NCI-H226 (cell line): ENCODE measurements at regions not wholly inside any gene's neighbourhood (a gene's known extent, or its start where the extent isn't known, plus 50 kb on each side); places are given as distances from the start of the nearest gene placed in this dataset.
"Not testable (repeated sequence)": the region's sequence is repeated elsewhere in the genome, so short reads cannot be mapped to it uniquely, and the experiment has no call there.

ENCODE experiments used
- DNase-seq: peaks from one replicate; pipeline ENCODE4 v3.0.0-alpha.2; 2015

GRCh38 chr1:243074224-243074623 is 180.9 kb downstream of the CEP170 start:
- DNase-seq: not testable (repeated sequence)

GRCh38 chr1:243067056-243067455 is 188.0 kb downstream of the CEP170 start:
- not testable (repeated sequence) for DNase-seq

- not testable (repeated sequence) for DNase-seq
These were observed 193.1 kb downstream of the CEP170 start for GRCh38 chr1:243061965-243062364.

GRCh38 chr1:243055510-243055909 is 199.6 kb downstream of the CEP170 start:
- DNase-seq: not testable (repeated sequence)

- not testable (repeated sequence) for DNase-seq
These were observed 200.0 kb downstream of the CEP170 start for GRCh38 chr1:243055091-243055490.

GRCh38 chr1:243054681-243055080 is 200.4 kb downstream of the CEP170 start:
- not testable (repeated sequence) for DNase-seq

GRCh38 chr1:243053048-243053447 is 202.0 kb downstream of the CEP170 start:
- DNase-seq: not testable (repeated sequence)

GRCh38 chr1:243050613-243051012 is 204.5 kb downstream of the CEP170 start:
- not testable (repeated sequence) for DNase-seq

GRCh38 chr1:243049716-243050115 is 205.4 kb downstream of the CEP170 start:
- not testable (repeated sequence) for DNase-seq

GRCh38 chr1:243021365-243021764 is 233.7 kb downstream of the CEP170 start:
- not testable (repeated sequence) for DNase-seq

GRCh38 chr1:243019030-243019635 is 235.9 kb downstream of the CEP170 start:
- DNase-seq: not testable (repeated sequence)

- not testable (repeated sequence) for DNase-seq
These were observed 244.4 kb downstream of the CEP170 start for GRCh38 chr1:243010719-243011118.

GRCh38 chr1:243001003-243001402 is 254.1 kb downstream of the CEP170 start:
- not testable (repeated sequence) for DNase-seq

GRCh38 chr1:242992776-242993175 is 262.3 kb downstream of the CEP170 start:
- DNase-seq: not testable (repeated sequence)

GRCh38 chr1:242985096-242985495 is 270.0 kb downstream of the CEP170 start:
- not testable (repeated sequence) for DNase-seq

- not testable (repeated sequence) for DNase-seq
These were observed 281.7 kb downstream of the CEP170 start for GRCh38 chr1:242973341-242973740.

GRCh38 chr1:242966892-242967291 is 288.2 kb downstream of the CEP170 start:
- no peak for DNase-seq

GRCh38 chr1:242959397-242959796 is 295.7 kb downstream of the CEP170 start:
- DNase-seq: not testable (repeated sequence)

- not testable (repeated sequence) for DNase-seq
These were observed 300.1 kb downstream of the CEP170 start for GRCh38 chr1:242954945-242955344.

- DNase-seq: no peak
These were observed 308.9 kb downstream of the CEP170 start for GRCh38 chr1:242946206-242946605.

- DNase-seq: not testable (repeated sequence)
These were observed 318.4 kb downstream of the CEP170 start for GRCh38 chr1:242936725-242937124.

- not testable (repeated sequence) for DNase-seq
These were observed 330.4 kb downstream of the CEP170 start for GRCh38 chr1:242924717-242925116.

- not testable (repeated sequence) for DNase-seq
These were observed 331.5 kb downstream of the CEP170 start for GRCh38 chr1:242923603-242924002.

- not testable (repeated sequence) for DNase-seq
These were observed 340.4 kb downstream of the CEP170 start for GRCh38 chr1:242914729-242915128.

- DNase-seq: not testable (repeated sequence)
These were observed 342.2 kb downstream of the CEP170 start for GRCh38 chr1:242912855-242913254.
